SH-SY5Y (cell line): ENCODE measurements at regions not wholly inside any gene's neighbourhood (a gene's known extent, or its start where the extent isn't known, plus 50 kb on each side); places are given as distances from the start of the nearest gene placed in this dataset.
A peak's percentile ranks its signal among the peaks of the same experiment; 100 is the strongest.

Source experiments
- GATA2 ChIP-seq: IDR thresholded peaks from 2 replicates; pipeline ENCODE4 v1.6.1; 2011; ENCODE audit warnings: mild to moderate bottlenecking, low read depth, low read length
- GATA3 ChIP-seq: IDR thresholded peaks from 2 replicates; pipeline ENCODE4 v1.6.1; 2011; ENCODE audit warnings: low read depth, mild to moderate bottlenecking, low read length, moderate library complexity

DNA sequence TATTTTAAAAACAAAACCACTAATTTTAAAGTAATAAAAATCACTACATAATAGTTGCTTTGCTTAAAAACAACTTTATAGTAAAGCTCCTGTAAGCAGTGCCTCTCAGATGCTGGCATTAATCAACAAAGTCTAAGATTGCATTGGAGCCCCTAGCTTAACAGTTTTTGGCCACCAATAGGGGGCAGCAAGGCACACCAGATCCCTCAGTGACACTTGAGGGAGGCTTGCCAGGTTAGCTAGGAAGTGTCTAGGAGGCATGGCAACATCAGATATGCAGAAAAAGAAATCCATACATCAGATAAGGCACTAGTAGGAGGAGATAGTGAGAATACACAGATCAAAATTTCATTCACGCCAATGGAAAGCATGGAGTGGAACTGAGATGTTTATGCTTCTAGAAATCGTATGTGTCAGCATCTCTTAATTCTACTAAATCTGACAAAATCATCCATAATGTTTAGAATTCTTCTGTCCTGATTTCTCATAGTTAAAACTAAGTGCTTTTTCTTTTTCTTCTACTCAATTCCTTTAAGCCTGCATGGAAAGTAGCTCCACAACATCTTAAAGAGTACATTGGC, 73.6 kb upstream of the PAM start:
- 0 out of 2 replicates have a peak, but pooled peaks have one; percentile 34 for TF ChIP-seq GATA2
- no peak for TF ChIP-seq GATA3
